ENCODE measurements at regions not wholly inside any gene's neighbourhood (a gene's known extent, or its start where the extent isn't known, plus 50 kb on each side); places are given as distances from the start of the nearest gene placed in this dataset.

DNA sequence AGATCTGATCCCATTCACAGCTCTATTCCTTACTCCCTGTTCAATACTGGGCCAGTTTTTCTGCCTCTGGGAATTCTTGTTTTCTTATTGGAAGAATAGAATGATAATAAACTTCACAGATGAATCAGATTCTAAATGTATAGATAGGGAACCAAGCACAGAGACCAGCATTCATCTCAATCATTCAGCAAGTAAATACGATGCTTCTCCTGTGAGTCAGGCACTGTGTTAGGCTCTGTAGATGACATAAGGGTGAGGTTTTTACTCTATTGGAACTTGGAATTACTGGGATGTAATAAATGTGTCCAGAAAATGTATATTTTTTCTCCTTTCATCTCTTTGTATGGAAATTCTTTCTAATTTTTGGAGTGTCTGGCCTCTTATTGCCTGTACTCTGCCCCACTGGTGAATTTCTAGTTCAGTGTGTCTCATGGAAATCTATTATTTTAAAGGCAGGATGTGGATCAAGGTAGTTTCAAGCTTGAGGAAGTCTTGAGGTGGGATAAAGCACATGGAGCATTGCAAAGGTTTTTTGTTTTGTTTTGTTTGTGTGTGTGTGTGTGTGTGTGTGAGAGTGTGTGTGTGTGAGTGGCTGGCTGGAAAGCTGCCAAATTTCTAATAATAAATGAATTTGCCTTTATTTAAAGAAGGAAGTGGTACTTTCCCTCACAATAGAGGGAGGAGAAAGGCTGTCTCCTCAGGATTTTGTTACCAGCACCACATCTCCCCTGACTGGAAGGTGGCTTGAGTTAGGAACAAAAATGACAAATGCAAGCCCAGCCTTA lies 117.9 kb upstream of the HS3ST1 start:
- TF ChIP-seq, protein P1, sequence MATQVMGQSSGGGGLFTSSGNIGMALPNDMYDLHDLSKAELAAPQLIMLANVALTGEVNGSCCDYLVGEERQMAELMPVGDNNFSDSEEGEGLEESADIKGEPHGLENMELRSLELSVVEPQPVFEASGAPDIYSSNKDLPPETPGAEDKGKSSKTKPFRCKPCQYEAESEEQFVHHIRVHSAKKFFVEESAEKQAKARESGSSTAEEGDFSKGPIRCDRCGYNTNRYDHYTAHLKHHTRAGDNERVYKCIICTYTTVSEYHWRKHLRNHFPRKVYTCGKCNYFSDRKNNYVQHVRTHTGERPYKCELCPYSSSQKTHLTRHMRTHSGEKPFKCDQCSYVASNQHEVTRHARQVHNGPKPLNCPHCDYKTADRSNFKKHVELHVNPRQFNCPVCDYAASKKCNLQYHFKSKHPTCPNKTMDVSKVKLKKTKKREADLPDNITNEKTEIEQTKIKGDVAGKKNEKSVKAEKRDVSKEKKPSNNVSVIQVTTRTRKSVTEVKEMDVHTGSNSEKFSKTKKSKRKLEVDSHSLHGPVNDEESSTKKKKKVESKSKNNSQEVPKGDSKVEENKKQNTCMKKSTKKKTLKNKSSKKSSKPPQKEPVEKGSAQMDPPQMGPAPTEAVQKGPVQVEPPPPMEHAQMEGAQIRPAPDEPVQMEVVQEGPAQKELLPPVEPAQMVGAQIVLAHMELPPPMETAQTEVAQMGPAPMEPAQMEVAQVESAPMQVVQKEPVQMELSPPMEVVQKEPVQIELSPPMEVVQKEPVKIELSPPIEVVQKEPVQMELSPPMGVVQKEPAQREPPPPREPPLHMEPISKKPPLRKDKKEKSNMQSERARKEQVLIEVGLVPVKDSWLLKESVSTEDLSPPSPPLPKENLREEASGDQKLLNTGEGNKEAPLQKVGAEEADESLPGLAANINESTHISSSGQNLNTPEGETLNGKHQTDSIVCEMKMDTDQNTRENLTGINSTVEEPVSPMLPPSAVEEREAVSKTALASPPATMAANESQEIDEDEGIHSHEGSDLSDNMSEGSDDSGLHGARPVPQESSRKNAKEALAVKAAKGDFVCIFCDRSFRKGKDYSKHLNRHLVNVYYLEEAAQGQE (IDR thresholded peaks at IDR 0.05; ENCODE audit: insufficient read depth in 1 of 2, low read depth in 2 of 2, low read length in 2 of 2) = no peak
- TF ChIP-seq FOXP2 (optimal IDR thresholded peaks at IDR 0.05; ENCODE audit: borderline replicate concordance, extremely low read depth, extremely low read length, insufficient read depth) (no peak), TAF1 (IDR thresholded peaks at IDR 0.05; ENCODE audit: borderline replicate concordance, insufficient read depth, low read length) (no peak), SIN3A (IDR thresholded peaks at IDR 0.05; ENCODE audit: borderline replicate concordance, insufficient read depth, low read length) (no peak), POLR2AphosphoS5 (IDR thresholded peaks at IDR 0.05; ENCODE audit: low read depth, low read length) (no peak)

DNA sequence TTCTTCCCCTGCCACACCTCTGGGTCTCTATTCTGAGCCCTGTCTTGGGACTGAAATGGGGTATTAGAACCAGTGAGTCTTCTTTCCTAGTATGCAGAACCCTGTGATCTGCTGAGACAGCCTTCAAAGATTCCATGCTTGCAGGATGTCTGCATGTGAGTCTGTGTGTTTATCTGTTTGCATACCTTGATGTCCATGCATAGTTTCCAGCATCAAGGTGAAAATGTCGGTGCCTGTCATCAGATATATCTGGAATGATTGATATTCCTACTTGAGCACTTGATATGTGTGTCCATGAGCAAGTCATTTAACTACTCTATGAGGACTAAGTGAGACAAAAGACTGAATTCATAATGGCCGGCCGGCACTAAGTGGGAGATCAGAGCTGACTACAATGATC lies 117.0 kb upstream of the HS3ST1 start:
- TF ChIP-seq SIN3A (IDR thresholded peaks at IDR 0.05; ENCODE audit: borderline replicate concordance, insufficient read depth, low read length) = no peak
- TF ChIP-seq FOXP2 (optimal IDR thresholded peaks at IDR 0.05; ENCODE audit: borderline replicate concordance, extremely low read depth, extremely low read length, insufficient read depth) = no peak
- TF ChIP-seq POLR2AphosphoS5 (IDR thresholded peaks at IDR 0.05; ENCODE audit: low read depth, low read length) = no peak
- TF ChIP-seq TAF1 (IDR thresholded peaks at IDR 0.05; ENCODE audit: borderline replicate concordance, insufficient read depth, low read length) = no peak
- TF ChIP-seq, protein P1 (IDR thresholded peaks at IDR 0.05; ENCODE audit: insufficient read depth in 1 of 2, low read depth in 2 of 2, low read length in 2 of 2) = no peak

DNA sequence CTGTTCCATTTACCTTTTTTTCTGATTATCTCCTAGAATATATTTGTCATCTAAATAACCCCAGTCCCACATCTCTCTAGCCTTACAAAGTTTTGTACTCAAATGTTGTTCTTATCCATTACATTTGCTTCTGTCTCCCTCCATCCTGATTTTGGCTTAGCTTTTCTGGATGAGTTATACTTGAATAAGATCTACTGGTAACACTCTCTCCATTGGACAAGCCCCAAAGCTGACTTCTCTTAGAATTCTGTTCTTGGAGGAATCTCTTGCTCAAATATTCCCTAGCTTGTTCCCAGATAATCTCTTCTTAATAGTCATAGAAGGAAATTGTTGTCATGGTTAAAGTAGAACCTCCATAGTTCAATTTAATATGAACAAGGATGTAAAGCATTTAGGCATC lies 115.5 kb upstream of the HS3ST1 start:
- no peak for TF ChIP-seq SIN3A (IDR thresholded peaks at IDR 0.05; ENCODE audit: borderline replicate concordance, insufficient read depth, low read length)

DNA sequence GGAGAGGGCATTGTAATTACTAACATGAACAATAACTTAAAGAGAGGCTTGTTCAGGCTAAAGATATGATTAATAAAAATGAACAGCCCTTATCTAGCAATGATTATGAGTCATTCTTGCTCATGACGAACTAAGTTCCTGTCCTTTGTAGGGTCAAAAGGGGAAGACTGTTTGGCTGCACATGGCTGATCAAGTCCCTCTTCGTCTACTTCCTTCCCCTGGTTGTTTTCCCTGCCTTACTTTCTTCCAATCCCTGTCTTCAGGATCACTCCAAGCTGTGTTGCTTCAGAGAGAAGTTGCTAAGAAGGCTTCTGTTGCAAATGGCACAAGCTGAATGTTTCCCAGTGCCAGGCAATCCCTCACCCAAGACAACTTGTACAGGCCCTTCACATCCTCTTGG lies 115.0 kb upstream of the HS3ST1 start:
- TF ChIP-seq POLR2AphosphoS5 (IDR thresholded peaks at IDR 0.05; ENCODE audit: low read depth, low read length) (no peak), TAF1 (IDR thresholded peaks at IDR 0.05; ENCODE audit: borderline replicate concordance, insufficient read depth, low read length) (no peak), SIN3A (IDR thresholded peaks at IDR 0.05; ENCODE audit: borderline replicate concordance, insufficient read depth, low read length) (no peak), FOXP2 (optimal IDR thresholded peaks at IDR 0.05; ENCODE audit: borderline replicate concordance, extremely low read depth, extremely low read length, insufficient read depth) (no peak)
- TF ChIP-seq, protein P1 (IDR thresholded peaks at IDR 0.05; ENCODE audit: insufficient read depth in 1 of 2, low read depth in 2 of 2, low read length in 2 of 2) = no peak

DNA sequence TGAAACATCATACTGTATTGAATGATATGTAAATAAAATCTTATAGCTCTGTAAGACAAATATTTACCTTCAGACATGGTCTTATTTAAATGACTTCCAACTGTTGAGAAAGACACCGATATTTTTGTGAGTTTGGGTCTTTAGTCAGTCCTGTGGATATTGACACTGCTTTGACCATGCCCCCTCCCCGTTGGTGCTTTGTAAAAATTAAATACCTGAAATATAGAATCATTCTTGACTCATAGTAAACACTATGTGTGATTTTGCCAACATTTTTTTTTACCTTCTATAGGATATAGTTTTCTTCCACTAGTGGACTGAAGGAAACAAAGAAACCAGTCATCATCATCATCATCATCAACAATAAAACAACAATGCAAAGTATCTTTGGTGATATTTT lies 114.3 kb upstream of the HS3ST1 start:
- TF ChIP-seq SIN3A (IDR thresholded peaks at IDR 0.05; ENCODE audit: borderline replicate concordance, insufficient read depth, low read length) (no peak), FOXP2 (optimal IDR thresholded peaks at IDR 0.05; ENCODE audit: borderline replicate concordance, extremely low read depth, extremely low read length, insufficient read depth) (no peak), TAF1 (IDR thresholded peaks at IDR 0.05; ENCODE audit: borderline replicate concordance, insufficient read depth, low read length) (no peak), POLR2AphosphoS5 (IDR thresholded peaks at IDR 0.05; ENCODE audit: low read depth, low read length) (no peak)
- TF ChIP-seq, protein P1 (IDR thresholded peaks at IDR 0.05; ENCODE audit: insufficient read depth in 1 of 2, low read depth in 2 of 2, low read length in 2 of 2) = no peak
